M059J (cell line): ENCODE measurements at regions not wholly inside any gene's neighbourhood (a gene's known extent, or its start where the extent isn't known, plus 50 kb on each side); places are given as distances from the start of the nearest gene placed in this dataset.

Source experiments
- DNase-seq: peaks from one replicate; pipeline ENCODE4 v3.0.0-alpha.2; 2012; ENCODE audit warnings: low read depth

- no peak for DNase-seq
Measured at GRCh38 chr19:29372461-29372860, 153.3 kb upstream of the VSTM2B start.

GRCh38 chr19:29372921-29373797 is 152.6 kb upstream of the VSTM2B start:
- no peak for DNase-seq

GRCh38 chr19:29375429-29376119 is 150.2 kb upstream of the VSTM2B start:
- no peak for DNase-seq

GRCh38 chr19:29376855-29377354 is 148.9 kb upstream of the VSTM2B start:
- no peak for DNase-seq

GRCh38 chr19:29378126-29378525 is 147.7 kb upstream of the VSTM2B start:
- no peak for DNase-seq

- no peak for DNase-seq
Measured at GRCh38 chr19:29378543-29379080, 147.2 kb upstream of the VSTM2B start.

GRCh38 chr19:29379257-29380021 is 146.4 kb upstream of the VSTM2B start:
- no peak for DNase-seq

- DNase-seq, result no peak
Measured at GRCh38 chr19:29380581-29380980, 145.2 kb upstream of the VSTM2B start.

GRCh38 chr19:29381353-29382203 is 144.2 kb upstream of the VSTM2B start:
- DNase-seq, result no peak

- DNase-seq, result no peak
Measured at GRCh38 chr19:29383696-29384095, 142.1 kb upstream of the VSTM2B start.

- no peak for DNase-seq
Measured at GRCh38 chr19:29384656-29385055, 141.1 kb upstream of the VSTM2B start.

- no peak for DNase-seq
Measured at GRCh38 chr19:29385191-29385795, 140.5 kb upstream of the VSTM2B start.

- DNase-seq, result no peak
Measured at GRCh38 chr19:29386970-29387369, 138.8 kb upstream of the VSTM2B start.

GRCh38 chr19:29387586-29387985 is 138.2 kb upstream of the VSTM2B start:
- no peak for DNase-seq

- no peak for DNase-seq
Measured at GRCh38 chr19:29389495-29389894, 136.3 kb upstream of the VSTM2B start.

GRCh38 chr19:29390742-29391141 is 135.1 kb upstream of the VSTM2B start:
- no peak for DNase-seq

GRCh38 chr19:29393915-29394460 is 131.8 kb upstream of the VSTM2B start:
- DNase-seq, result no peak

- no peak for DNase-seq
Measured at GRCh38 chr19:29395111-29395733, 130.6 kb upstream of the VSTM2B start.

GRCh38 chr19:29395734-29396414 is 129.9 kb upstream of the VSTM2B start:
- no peak for DNase-seq
